GM18858 (cell line): ENCODE measurements at regions not wholly inside any gene's neighbourhood (a gene's known extent, or its start where the extent isn't known, plus 50 kb on each side); places are given as distances from the start of the nearest gene placed in this dataset.

Source experiments
- ATAC-seq: cut with Tn5 transposase; IDR thresholded peaks from one replicate; pipeline ENCODE4 v1.9.1; 2021; ENCODE audit not compliant: unreplicated experiment

DNA sequence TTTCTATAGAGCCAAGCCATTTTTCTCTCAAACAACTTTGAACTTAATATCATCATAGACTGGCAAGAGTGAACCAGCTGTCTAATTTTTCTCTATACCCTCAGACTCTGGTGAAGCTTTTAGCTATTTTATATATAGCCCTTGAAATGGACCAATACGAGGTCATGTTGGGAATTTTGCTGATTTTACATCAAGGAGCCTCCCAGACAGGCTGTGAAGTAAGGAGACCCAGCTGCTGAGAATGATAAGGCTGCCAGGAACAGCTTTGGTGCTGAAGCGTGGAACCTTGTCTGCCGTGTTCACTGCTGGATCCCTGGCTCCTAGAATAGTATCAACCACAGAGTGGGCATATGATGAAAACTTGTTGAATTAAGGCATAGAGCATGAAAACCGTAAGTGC lies 326.2 kb upstream of the NAV3 start:
- no peak for ATAC-seq

DNA sequence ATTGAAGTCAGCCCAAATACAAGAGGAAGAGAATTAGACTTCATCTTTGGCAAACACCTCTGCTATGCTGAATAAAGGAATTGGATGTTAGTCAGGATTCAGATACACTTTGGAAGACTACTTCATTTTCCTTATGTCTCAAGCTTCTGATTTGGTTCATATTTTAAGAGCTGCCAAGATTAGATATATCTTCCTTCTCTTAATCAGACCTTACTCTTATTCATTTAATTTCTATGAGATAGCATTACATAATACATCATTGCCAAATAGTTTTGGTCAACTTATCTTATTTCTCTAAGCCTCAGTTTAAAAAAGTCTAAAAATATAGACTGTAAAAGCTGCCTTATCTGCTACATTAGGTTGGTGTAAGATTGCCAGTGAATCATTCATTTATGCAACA lies 330.6 kb upstream of the NAV3 start:
- no peak for ATAC-seq

DNA sequence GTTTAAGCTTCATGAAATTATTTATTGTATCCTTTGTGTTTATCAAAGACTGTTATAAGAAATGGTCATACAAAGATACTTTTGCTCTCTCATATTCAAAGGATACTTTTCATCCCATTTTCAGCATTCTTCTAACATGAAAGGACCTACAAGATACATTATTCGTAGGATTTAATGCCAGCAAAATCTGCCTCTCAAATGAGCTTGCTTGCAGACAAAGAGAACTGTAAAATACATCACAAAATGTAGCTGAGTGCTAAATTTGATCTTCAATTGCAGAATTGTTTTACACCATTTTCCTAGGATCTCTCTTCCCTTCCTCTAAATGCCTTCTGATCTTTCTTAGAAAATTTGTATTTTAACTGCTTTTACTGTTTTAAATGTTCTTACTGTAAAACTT lies 333.0 kb upstream of the NAV3 start:
- ATAC-seq, result no peak

DNA sequence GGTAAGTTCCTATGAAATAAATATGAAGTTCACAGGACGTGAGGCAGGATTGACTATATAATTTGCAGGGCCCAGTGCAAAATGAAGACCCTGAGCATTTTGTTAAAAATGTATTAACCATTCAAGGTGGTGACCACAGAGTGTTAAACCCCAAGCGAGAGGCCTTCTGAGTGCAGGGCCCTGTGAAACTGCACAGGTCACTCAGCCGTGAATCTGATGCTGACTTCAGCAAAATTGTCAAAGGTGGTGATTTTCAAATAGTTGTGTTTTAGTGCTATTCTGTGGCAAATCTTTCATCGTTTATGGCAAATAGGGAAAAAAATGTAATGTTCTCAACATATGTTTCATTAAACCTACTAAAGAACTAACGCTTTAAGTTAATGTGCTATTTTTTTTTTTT lies 334.0 kb upstream of the NAV3 start:
- no peak for ATAC-seq

DNA sequence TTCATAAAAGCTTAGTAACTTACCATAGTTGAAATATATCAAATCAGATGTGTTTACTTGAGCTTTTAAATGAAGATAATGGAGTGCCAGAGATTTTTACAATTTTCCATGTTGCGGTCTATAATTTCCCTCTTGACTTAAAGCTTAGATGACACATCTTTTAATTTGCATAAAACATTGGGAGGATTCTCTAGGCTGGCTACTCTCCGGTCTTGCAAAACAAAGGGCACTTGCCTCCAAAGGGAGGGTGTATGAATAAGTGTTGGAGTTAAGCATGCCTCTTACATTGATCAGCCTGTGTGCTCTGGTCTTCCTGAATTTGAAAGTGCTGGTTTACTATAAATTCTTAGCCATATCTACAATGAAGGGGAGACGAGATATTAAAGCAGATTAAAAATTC lies 336.4 kb upstream of the NAV3 start:
- no peak for ATAC-seq

DNA sequence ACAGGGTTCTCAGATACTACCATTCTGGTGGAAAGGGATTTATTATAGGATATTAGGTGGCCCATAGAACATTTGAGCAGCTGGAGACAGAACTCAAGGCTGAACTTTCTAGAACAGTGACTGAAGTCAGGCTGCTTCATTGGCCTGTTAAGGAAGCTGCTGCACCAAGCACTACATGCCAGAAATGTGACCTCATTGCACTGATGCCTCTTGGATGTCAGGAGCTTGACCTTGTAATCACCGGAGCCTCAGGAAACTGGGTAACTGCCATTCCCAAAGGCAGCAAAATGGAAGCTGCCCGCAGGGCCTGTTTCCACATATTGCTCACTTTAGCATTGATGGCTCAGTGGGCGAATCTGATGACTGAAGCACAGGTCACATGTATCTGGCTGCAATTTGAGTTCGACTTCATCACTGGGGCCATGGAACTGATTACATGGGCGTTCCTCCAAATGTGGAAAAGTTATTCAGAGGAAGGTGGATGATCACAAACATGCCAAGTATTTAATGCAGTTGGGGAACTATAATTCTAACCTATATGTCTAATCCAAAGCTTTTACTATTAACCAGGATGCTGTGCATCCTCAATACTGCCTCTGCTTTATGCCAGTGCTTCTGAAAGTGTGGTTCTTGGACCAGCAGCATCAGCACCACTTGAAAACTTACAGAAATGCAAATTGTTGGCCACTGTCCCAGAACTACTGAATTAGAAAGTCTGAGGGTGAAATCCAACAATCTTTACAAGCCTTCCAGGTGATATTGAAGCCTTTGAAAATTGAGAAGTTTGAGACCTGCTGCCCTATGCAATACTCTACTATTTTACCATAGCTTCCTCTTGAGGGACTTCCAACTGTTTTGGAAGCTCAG lies 337.2 kb upstream of the NAV3 start:
- no peak for ATAC-seq

DNA sequence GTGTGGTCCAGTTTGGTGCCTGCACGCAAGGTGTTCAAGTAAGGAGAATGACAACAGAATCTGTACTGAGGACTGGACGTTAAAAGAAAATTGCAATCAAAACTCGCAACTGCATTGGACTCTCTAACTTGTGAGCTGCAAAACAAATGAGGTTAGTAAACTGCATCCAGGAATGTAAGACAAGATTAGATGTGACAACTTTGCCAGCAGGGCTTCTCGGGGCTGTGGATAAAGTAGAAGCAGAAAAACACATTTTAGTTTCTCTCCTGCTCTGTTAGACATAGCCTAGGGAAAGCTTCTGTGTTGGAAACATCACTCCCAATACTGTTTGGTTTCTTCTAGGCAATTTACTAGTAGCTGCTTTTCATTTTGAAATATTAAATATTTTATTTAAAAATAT lies 338.2 kb upstream of the NAV3 start:
- no peak for ATAC-seq

DNA sequence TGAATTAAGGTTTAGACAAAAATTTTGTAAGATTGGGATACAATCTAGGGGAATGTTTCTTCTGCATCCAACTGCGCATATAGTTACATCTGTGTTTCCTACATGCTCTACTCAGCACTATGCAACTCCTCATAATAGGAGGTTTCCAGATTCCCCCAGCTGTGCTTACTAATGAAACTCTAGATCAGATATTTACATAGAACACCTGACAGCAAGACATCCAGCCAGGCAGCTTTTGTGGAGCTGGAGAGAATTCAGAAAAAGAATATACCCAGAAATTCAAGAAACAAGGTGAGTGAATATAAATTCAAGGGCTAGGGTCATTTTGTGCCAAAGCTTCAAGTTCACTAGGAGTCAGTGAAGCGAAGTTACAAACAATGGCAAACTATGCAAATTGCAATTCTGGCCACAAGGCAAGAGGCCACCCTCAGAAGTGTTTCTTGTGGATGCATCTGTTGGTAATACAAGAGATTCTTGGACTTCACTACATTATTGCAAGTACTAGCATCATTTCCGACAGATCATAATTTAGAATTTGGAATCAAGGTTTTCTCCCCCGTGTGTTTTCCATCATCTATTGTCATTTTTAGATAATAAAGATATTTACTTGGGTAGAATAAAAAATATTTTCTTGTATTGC lies 341.2 kb upstream of the NAV3 start:
- ATAC-seq, result no peak

DNA sequence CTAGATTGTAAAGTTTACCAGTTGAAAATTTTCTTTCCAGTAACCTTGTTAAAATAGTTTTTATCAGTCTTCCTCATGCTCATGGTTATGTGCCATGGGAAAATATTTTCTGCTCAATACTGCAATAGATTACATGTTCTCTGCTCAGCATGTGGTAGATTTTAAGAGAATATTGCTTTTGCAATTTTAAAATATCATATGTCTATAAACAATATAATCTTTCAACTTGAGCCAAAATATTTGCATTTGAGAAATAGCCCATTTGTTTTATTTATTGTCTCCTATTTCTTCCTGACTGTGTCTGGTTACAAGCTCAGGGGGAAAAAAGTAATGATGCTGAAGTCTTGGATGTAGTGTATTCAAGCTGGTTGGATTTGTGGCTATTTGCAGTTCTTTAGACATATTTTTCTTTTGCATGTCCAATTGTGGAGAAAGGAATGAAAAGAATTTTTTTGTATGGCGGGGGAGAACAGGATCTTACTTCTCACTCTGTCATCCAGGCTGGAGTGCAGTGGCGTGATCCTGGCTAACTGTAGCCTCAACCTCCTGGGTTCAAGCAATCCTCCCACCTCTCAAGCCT lies 342.6 kb upstream of the NAV3 start:
- ATAC-seq, result no peak

DNA sequence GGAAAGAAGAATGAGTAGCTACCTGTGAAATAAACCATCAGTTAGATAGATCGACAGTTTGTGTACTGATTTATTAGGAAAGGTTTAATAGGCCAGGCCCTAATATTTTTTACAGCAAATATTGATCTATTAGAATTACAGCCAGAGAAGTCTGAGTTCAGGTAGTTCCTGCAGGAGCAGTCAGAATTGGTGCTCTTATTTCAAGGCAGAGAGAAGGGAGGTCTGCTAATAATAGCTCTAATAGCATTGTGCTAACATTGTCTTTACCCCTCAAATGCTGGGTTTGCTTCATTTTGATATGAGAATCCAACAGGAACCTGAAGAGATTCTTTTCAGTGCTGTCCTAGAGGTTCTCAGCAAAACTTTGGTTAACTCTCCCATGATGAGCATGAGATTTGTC lies 343.8 kb upstream of the NAV3 start:
- ATAC-seq, result no peak

DNA sequence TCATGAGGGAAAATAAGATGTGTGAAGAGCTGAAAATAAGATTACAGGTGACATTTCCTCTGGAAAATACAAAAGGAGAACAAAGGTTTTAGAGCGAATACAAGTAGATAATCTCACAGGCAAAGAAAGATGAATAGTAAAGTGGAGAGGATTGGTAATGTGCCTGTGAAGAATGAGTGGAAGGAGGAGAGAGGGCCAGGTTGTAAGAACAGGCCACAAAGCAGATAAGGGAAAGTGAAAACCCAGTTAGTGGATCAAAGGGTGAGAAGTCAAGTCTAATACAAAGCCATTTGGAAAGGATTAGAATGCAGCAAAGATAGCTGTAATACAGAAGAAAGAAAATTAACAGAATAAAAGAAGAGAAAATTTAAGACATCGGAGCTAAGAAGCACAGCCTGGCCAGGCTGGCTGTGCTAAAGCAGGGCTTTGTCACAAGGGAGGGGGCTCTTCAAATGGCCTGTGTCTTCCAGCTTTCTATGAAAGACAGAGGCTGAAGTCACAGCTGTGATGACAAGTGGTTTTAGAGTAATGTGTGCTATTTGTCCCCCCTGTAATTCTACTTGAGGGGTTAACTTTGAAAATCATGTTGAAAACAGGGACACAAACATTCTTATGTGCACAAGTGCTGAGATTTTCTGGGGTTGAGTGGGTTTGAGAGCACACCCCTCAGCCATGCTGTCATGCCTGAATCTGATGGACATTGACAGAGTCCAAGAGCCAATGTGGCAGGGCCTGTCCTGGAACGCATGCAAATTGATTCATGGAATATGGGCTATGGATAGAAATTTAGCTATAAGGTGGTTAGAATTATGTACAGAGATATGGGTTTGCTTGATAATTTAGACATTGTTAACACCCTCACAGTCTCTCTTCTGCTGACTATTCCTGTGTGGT lies 344.5 kb upstream of the NAV3 start:
- no peak for ATAC-seq

DNA sequence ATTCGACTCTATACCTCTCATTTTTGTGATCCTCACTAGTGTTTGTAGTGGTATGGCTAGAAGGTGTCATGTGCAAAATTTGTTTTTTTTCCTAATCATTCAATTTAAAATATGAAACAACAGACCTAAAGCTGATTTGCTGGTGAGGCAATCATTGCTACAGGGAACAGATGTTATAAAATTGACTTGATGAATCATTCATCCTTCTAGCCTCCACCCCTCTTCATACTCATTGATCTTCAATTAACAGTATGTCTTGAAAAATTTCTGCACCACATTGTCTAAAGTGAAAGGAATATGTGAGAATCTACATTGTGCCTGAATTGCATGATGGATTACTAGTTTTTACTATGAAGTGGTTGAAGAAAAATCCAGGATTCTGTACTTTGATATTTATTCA lies 349.0 kb upstream of the NAV3 start:
- ATAC-seq, result no peak

DNA sequence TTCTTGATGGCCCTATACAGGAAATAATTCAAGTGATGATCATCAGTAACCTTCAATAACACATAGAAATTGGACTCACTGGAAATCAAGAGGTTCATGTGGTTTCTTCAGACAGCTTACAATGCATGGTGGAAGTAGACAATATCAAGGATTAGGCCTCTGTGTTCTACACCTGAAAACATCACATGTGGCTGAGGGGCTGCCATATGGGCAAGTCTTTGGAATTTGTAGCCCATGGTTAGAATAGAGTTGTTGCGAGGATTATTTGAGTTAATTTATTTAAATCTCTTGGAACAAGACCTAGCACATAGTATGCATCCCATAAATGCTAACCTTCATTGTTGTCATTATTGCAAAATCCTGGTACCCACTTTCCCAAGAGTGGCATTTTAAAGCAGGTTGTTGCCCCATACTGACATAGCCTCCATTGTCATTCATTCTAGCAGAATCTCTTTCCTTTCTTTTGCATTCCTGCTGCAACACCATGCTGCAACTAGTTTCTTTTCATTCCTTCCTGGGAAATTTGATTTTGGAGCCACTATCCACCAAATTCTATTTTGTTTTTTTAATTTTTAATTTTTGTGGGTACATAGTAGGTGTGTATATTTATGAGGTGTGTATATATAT lies 352.7 kb upstream of the NAV3 start:
- ATAC-seq, result no peak

DNA sequence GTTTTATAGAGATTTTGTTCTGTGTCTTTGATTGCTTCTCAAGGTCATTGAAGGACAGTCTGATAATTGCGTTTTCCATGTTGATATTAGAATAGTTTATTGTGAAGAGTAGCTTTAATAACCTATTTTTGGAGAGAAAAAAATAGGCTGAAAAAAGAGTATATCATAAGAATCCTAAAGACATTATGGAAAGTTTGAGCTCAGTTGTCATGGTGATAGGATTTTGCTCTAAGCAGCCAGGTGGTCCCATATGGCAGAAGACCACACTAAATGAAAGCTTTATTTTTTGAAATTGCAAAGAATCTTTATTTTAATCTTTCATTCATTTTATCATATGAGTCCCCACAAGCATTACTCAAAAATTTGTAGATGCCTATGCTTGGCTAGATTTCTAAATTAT lies 358.9 kb upstream of the NAV3 start:
- ATAC-seq, result no peak

DNA sequence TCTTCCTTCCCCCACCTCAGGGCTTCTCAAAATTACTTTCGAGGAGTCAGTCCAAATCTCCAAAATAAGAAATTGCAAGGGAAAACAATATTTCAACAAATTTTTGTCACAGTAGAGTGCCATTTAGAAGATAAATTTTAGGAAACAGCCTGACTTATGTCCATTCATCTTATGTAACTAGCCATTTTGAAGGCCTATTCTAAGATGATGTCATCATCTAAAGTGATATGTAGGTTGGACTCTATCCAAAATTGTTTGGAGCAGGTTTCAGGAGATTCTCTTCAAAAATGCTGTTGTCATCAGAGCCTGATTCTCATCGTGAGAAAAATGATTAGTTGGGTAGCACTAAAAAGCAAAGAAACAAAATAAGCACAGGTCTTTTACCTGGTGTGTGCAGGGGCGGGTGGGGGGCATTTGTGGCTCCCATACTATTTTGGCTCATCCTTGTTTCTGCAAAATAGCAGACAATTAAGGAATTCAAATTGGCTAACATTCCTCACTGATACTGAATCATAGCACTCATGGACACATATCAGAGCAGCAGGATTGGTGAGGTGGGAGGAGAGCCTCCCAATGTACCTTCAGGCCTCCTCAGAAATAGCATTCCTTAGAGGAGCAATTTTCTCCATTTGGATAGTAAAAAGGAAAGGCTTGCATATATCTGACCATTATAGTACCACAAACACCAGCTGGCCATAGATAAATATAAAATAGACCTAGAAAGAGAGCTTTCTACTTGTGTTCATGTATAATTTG lies 360.9 kb upstream of the NAV3 start:
- ATAC-seq, result no peak

DNA sequence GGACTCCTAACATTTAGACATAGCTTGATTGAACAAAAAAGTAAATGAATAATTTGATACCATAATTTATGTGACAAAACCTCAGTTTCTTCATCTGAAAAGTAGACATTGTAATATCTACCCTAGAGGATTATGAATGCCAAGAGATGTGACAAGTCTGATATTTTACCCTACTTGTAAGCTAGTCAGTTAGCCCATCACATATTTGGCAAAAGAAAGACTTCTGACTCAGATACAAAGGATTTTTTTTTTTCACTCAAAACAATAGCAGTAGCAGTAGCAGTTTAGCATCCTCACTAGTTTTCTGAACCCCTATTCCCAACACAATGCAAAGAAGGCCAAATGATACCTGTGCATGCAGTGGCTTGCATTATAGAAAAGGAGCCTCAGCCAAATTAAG lies 377.3 kb upstream of the E2F7 start:
- ATAC-seq, result no peak

DNA sequence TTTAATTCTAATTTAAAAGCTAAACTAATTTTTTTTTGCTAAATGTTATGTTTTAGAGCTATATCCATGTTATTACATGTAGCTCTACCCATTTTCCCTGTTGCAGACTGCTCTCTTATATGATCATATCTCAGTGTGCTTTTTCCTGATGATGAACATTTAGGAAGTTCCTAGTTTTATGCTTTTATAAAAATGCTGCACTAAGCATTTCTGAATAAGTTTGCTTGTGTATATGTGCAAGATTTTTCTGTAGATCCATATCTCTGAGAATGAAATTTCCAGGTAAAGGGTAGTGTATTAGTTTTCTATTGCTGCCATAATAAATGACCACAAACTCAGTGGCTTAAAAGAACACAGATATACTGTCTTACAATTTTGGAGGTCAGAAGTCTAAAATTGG lies 374.4 kb upstream of the E2F7 start:
- no peak for ATAC-seq

DNA sequence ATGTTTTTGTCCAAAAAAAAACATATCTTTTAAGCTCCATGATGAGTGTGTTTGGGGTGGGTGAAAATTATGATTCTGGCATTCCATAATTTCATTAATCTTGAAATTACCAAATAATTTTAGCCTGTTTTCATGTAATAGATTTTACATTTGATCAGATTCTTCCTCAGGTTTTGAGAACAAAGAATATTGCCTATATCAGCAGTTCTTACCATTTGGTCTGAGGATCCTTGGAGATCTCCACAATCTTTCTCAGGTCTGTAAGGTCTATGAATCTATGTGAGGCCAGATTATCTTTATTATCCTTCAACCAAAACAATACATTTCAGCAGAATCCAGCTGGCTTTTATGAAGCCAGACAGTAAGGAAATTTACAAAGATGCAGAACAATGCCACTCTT lies 373.3 kb upstream of the E2F7 start:
- ATAC-seq, result no peak

DNA sequence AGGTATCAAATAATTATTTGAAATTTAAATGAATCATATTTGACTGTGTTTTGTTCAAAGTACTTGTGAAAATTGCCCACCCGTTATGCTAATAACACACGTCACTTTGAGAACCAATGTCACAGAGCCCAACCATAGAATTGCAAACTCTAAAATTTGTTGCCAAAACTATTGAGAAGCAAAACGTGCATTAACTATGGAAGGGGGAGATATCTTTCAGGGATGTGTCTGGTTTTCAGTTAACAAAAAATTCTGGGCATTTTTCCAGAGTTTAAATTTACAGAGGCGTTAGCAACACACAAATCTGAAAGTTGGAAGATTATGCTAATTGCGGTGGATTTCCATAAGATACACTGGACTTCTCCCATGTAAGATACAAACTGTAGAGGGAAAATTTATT lies 371.8 kb upstream of the E2F7 start:
- ATAC-seq, result no peak

DNA sequence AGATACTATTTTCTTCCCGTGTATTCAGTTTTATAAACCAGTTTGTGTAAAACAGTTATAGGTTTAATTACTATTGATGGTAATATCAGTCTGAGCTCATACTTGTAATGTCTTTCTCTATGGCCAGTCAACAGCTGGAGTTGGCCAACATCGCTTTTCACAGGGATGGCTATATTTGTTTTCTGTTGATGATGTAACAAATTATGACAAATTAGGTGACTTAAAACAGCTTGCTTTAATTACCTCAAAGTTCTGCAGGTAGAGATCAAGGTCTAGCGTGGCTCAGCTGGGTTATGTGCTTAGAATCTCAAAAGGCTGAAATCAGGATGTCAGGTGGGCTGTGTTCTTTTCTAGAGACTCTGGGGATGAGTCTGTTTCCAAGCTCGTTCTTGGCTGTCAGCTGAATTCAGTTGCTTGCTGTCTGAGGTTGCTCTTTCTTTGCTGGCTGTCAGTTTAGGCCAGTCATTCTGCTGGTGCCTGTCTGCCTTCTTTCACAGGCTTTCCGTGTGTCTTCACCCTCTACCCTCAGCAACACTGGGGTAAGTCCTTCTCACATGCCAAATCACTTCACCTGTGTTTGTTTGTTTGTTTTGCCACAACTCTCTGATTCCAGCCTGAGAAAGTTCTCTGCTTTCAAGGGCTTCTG lies 370.2 kb upstream of the E2F7 start:
- ATAC-seq, result no peak
